ENCODE measurements at regions not wholly inside any gene's neighbourhood (a gene's known extent, or its start where the extent isn't known, plus 50 kb on each side); places are given as distances from the start of the nearest gene placed in this dataset.

DNA sequence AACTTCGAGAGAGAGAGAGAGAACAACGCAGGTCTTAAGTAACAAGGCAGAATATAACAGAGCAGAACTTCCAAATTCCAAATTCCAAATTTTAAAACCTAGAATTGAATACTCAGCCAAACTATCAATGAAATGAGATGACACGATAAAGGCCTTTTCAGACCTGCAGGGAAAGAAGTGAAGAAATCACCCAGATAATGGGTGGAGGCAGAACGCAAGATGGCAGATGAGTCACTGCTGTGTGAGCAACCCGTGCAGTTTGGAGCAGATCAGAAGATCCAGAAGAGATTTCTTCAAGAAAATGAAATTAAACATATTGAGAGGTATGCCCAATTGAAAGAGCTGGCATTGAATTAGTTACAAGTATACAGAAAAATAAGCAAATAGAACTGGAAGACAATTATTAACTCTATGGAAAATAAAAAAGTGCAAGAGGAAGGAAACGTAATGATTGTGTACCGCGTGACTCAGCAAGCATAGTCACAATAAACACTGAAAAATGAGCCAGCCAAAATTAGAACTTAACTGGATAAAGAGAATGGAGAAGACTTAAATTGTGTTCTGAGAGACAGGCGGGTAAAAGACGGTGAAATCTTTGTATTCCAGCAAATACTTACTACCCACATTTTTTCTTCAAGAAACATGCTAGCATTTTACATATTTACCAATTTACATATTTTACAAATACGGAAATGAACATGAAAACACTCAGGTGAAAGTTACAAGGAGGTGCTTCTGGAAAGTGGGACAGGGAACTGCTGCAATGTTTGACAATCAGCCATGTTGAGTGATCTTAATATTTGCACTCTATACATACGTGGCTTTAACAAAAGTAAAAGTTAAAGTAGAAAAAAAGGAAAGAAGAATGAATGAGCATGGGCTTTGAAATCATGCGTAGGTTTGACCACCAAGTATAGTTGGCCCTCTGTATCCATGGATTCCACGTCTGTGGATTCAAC lies 87.9 kb upstream of the CDYL start:
- Mint-ChIP-seq H3K27ac (no peak overlapping the region), H3K4me1 (no peaks in the 10 kb centered on the region), H3K36me3 (no peaks in the 10 kb centered on the region), H3K4me3 (no peak overlapping the region), H3K9me3 (peaks cover under 1% of the 10 kb centered on the region), H3K27me3 (peaks cover 8% of the 10 kb centered on the region)

DNA sequence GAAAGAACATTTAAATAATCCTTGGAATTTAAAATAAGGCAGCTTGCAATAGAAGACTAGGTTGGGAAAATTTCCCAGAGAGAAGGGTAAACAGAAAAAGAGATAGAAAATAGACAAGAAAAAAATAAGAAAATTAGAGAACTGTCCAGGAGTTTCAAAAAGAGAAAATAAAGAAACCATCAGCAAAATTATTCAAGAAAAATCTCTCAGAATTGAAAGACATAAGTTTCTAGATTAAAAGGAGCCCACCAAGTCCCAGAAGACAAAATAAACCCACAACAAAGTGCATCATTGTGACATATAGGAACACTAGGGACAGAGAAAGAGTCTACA lies 88.6 kb upstream of the CDYL start:
- no peak overlapping the region for H3K4me3 Mint-ChIP-seq
- no peak overlapping the region for H3K27ac Mint-ChIP-seq
- H3K36me3 Mint-ChIP-seq, result no peaks in the 10 kb centered on the region
- H3K27me3 Mint-ChIP-seq, result peaks cover 7% of the 10 kb centered on the region
- H3K9me3 Mint-ChIP-seq, result no peaks in the 10 kb centered on the region
- H3K4me1 Mint-ChIP-seq, result no peaks in the 10 kb centered on the region

DNA sequence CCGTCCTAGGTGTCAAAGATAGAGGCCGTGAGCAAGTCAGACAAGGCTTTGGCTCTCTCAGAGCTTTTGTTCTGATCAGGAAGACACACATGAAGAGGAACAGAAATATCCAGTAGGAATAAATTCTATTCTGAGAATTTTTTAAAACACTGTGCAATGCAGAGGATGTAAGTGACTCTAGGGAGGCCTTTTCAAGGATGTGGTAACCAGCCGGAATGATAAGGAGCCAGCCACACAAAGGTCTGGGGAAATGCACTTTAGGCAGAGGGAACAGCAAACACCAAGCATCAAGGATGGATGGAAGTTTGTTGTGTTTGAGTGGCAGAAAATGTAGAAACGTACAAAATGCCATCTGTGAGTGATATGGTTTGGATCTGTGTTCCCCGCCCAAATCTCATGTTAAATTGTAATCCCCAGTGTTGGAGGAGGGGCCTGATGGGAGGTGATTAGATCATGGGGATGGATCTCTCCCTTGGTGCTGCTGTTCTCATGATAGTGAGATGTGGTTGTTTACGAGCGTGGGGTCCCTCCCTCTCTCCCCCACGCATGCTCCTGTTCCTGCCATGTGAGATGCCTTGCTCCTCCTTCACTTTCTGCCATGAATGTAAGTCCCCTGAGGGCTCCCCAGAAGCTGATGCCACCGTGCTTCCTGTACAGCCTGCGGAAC lies 93.6 kb upstream of the CDYL start:
- Mint-ChIP-seq H3K4me3 (no peak overlapping the region), H3K36me3 (no peaks in the 10 kb centered on the region), H3K27me3 (peaks cover 4% of the 10 kb centered on the region), H3K9me3 (no peaks in the 10 kb centered on the region), H3K4me1 (no peaks in the 10 kb centered on the region), H3K27ac (no peak overlapping the region)

DNA sequence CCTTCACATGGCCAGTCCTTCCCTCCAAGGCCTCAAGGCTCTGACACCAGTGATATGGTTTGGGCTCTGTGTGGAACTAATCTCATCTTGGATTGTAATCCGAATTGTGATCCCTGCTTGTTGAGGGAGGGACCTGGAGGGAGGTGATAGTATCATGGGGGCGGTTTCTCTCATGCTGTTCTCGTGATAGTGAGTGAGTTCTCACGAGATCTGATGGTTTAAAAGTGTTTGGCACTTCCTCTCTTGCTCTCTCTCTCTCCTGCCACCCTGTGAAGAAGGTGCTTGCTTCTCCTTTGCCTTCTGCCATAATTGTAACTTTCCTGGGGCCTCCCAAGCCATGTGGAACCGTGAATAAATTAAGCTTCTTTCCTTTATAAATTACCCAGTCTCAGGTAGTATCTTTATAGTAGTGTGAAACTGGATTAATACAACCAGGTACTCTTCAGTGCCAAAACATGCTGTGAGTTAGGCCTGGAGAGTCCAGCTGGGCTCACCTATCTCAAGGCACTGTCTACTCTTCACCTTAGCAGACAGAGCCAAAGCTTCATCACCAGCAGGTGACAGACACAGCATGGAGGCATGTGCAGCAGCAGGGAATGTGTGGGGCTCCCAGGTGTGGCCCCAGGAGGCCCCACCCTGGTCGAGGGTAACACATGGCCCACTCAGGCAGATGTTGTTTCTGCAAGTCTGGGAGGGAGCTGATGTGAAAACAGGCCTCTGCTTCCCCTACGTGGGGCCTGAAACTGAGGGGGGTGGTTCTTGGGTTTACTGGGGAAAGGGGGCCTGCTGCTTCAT lies 97.5 kb upstream of the CDYL start:
- Mint-ChIP-seq H3K27me3 (peaks cover 4% of the 10 kb centered on the region), H3K36me3 (no peaks in the 10 kb centered on the region)

DNA sequence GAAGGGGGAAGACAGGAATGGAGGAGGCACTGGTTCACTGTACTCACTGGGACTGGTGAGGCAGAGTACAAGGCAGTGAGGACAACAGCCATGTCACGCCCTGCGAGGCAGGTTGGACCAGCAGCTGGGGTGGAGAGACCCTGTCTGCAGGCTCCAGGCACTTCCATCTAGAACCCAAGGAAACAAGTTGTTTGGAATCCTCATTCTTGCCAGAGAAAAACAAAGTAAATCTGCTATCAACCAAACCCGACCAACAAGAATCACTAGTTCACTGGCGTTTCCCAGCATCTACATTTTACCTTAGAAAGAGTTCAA lies 98.5 kb upstream of the CDYL start:
- Mint-ChIP-seq H3K36me3 (no peaks in the 10 kb centered on the region), H3K27ac (no peak overlapping the region), H3K4me3 (no peak overlapping the region), H3K4me1 (no peaks in the 10 kb centered on the region), H3K27me3 (peaks cover 2% of the 10 kb centered on the region), H3K9me3 (no peaks in the 10 kb centered on the region)

More for the DNA sequence above, 97.5 kb upstream of the CDYL start:
- no peak overlapping the region for H3K27ac Mint-ChIP-seq
- no peak overlapping the region for H3K4me3 Mint-ChIP-seq
- no peaks in the 10 kb centered on the region for H3K9me3 Mint-ChIP-seq
- no peaks in the 10 kb centered on the region for H3K4me1 Mint-ChIP-seq

DNA sequence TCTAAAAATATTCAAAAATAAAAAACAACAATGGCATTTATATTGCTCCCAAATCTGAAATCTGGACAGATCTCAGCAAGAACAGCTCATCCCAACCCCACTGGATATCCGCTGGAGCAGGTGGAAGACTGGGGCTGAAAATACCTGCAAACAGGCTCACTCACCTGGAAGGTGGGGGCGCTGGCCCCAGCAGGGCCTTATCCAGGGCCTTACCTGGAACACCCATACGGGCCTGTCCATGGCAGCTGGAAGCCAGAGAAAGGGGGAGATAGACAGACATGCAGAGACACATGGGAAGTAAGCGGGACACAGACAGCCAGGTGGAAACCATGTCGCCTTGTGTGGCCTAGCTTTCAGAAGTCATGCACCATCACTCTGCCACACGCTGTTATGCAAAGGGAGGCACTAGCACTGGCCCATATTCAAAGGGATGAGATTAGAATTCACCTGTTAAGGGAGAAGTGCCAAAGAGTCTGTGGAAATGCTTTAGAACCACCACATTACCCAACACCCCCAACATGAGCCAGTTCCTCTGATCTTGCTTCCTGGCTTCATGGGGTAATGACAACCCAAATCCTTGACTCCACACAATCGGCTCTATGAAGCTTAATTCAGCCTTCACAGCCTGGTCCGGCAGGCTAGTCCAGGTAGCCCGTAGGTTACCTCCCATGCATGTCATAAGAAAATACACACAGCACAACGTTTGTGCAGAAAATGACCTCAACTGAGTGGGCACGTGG lies 99.0 kb upstream of the CDYL start:
- no peak overlapping the region for H3K27ac Mint-ChIP-seq
- H3K4me1 Mint-ChIP-seq, result no peaks in the 10 kb centered on the region
- H3K36me3 Mint-ChIP-seq, result no peaks in the 10 kb centered on the region
- H3K9me3 Mint-ChIP-seq, result no peaks in the 10 kb centered on the region
- H3K27me3 Mint-ChIP-seq, result peaks cover 2% of the 10 kb centered on the region
- H3K4me3 Mint-ChIP-seq, result no peak overlapping the region

DNA sequence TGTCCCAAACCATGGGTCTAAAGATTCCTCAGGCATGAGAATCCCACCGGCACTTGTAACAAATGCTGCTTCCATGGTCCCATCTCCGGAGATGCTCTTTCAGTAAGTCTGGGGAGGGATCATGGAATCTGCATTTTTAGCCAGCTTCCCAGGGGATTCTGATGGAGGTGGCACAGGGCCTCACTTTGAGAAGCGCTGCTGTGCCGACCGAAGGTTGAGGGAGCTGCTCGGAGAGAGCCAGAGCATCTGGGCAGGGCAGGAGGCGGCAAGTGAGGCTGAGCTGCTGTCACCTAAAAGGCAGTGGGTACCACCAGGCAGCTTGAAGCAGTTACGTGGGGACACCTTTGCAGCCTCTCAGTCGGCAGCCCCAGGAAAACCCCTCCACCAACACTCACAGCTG lies 100.2 kb upstream of the CDYL start:
- Mint-ChIP-seq H3K9me3 (no peaks in the 10 kb centered on the region), H3K27me3 (no peaks in the 10 kb centered on the region), H3K4me3 (no peak overlapping the region), H3K27ac (no peak overlapping the region), H3K4me1 (no peaks in the 10 kb centered on the region), H3K36me3 (no peaks in the 10 kb centered on the region)

DNA sequence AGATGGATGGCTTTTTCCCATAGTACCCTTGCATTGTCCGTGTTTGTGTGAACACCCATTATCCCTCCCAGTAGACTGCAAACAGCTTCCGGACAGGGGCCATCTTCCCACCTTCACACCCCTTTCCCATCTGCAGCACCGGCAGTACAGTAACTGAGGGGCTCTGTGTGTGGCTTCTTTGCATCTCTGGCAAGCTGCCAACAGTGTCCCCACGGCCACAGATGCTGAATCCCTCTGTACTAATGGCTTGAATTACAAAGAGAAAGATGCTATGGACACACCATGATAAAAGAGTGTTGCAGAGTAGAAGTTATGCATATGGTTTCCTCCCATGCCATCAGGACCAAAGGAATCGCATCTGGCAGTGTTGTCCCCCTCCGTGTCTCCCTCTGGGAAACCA lies 101.1 kb upstream of the CDYL start:
- H3K4me3 Mint-ChIP-seq, result no peak overlapping the region
- H3K9me3 Mint-ChIP-seq, result no peaks in the 10 kb centered on the region
- H3K36me3 Mint-ChIP-seq, result no peaks in the 10 kb centered on the region
- no peak overlapping the region for H3K27ac Mint-ChIP-seq
- no peaks in the 10 kb centered on the region for H3K4me1 Mint-ChIP-seq
- no peaks in the 10 kb centered on the region for H3K27me3 Mint-ChIP-seq

DNA sequence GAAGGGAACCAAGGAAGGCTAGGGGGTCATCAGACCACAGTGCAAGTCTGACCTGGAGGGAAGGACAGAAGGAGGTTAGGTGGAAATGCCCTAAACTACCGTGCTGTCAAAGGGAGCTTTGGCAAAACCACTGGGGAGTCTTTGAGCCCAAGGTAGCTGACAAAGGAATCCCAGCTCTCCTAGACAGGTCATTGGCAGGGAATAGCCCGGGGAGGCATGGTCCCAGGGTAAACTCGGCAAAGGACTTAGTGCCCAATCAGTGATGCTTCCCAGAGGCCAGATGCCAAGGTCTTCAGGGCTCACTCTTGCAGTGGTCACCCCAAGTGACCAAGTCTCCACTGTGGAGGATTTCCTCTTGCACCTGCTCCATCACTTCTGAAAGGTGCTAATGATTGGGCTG lies 102.3 kb upstream of the CDYL start:
- Mint-ChIP-seq H3K9me3 (no peaks in the 10 kb centered on the region), H3K27me3 (no peaks in the 10 kb centered on the region), H3K4me3 (no peak overlapping the region), H3K36me3 (no peaks in the 10 kb centered on the region), H3K4me1 (no peaks in the 10 kb centered on the region), H3K27ac (no peak overlapping the region)

DNA sequence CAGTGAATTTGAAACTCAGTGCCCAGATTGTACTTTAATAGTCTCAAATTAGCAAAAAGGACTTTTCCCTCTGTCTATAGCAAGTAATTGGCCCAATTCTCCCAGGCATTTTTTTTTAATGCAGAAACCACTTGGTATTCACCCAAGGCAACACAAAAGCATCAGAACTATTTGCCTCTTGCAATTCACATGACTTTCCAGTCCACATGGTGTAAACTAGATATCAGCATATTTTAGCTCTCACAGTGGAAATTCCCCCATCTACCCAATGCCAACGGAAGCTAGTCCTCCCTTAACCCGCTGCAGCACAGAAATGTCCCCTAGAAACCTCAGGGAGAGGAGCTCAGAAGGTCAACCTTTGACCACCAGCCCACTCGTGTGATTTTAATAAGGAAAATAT lies 103.4 kb upstream of the CDYL start:
- Mint-ChIP-seq H3K36me3 (no peaks in the 10 kb centered on the region), H3K27ac (no peak overlapping the region), H3K9me3 (no peaks in the 10 kb centered on the region), H3K27me3 (no peaks in the 10 kb centered on the region), H3K4me1 (no peaks in the 10 kb centered on the region), H3K4me3 (no peak overlapping the region)

DNA sequence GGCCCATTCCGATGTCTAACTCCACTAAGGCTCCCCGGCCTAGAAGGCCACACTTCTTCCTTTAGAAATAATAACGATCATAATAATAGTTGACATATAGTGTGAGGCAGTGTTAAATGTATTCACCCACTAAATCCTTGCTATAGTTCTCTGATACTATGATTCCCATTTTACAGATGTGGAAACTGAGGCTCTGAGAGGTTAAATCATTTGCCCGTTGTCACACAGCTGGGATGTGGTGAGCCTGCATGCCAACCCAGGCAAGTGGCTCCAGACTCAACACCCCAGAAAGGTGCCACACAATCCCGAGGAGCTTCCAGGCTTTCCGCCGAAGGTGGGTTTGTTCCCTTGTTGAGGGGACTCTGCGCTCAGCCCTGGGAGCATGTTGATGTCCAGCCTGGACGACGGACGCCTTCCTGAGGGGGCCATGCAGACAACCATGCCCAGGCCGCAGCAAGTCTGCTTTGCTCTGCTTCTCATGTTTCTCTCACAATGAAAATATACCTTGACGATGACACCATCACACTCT lies 104.6 kb upstream of the CDYL start:
- Mint-ChIP-seq H3K9me3 (no peaks in the 10 kb centered on the region), H3K27me3 (no peaks in the 10 kb centered on the region), H3K36me3 (no peaks in the 10 kb centered on the region), H3K4me3 (no peak overlapping the region), H3K27ac (no peak overlapping the region), H3K4me1 (no peaks in the 10 kb centered on the region)

DNA sequence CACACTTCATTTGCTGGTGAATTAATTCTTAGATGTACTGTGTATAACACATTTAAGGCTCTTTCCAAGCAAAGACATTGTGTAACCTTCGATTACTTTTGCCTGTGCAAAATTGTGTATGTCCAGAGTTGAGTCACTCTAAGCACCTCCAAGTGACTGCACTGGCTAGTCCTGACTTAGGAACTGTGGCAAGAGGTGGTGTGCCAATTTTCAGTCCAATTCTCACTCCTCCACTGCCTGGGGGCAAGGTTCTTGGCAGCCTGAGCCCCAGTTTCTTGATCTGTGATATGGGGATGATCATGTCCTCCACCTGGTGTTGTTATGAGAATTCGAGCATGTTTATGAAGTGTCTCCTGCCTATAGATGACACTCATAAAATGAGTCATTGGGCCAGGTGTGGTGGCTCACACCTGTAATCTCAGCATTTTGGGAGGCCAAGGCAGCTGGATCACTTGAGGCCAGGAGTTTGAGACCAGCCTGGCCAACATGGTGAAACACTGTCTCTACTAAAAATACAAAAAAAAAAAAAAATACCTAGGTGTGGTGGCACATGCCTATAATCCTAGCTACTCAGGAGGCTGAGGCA lies 105.3 kb upstream of the CDYL start:
- no peaks in the 10 kb centered on the region for H3K9me3 Mint-ChIP-seq
- no peaks in the 10 kb centered on the region for H3K4me1 Mint-ChIP-seq
- no peak overlapping the region for H3K4me3 Mint-ChIP-seq
- no peak overlapping the region for H3K27ac Mint-ChIP-seq
- H3K27me3 Mint-ChIP-seq, result no peaks in the 10 kb centered on the region
- H3K36me3 Mint-ChIP-seq, result no peaks in the 10 kb centered on the region

DNA sequence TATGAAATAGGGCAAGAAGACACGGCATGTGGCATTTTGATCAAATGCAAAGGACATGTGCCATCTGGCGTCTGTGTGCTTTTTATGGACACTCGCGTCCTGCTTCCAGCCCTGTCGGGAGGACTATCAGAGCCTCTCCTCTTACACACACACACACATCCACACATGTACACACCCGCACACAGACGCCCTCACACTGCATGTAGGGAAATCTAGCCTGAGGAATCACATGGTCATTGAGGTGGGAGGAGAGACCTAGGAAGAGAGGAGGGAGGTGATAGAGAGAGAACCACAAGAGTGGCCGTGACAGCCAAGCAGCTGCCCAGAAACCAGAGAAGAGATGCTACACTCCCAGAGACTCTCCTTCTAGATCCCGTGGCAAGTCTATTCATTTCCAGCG lies 105.9 kb upstream of the CDYL start:
- Mint-ChIP-seq H3K27me3 (no peaks in the 10 kb centered on the region), H3K9me3 (no peaks in the 10 kb centered on the region), H3K4me1 (no peaks in the 10 kb centered on the region), H3K36me3 (no peaks in the 10 kb centered on the region), H3K27ac (no peak overlapping the region), H3K4me3 (no peak overlapping the region)

DNA sequence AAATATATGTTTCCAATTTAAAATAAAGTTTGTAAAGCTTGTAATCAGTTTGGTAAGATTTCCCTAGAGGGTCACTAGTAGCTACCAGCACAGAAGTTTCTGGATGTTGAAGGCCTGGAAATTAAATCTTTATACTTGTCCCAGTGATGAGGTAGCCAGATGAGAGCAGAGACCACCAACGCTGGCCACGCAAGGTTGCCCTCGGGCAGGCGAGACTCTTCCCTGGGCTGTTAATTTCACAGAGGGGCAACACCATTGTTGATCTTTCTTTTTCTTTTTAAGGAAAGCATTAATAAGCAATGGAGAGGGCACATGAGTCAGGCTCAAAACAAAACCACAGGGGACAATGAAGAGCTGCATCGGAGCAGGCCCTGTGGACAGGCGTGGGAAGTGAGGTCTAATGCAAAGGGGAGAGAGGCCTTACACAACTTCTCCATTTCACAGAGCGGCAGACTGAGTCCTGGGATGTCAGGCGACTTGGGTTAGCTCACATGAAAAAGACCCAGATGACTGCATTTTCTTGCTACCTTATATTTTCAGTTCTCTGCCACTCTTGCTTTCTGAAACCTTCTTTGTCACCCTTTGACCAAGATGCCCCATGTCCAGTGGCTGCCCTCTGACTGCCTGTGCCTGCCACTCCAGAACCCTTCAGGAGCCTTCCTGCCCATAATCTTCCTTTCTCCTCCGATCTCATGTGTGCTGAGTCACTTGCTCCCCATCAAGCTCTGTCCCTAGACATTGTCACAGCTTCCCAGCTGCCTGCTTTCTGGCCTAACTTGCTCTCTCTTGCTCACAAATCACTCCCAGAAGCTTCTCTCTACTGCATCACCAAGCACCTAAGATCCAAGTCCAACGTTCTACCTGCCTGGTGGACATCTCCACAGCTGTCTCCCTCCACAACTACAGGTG lies 107.7 kb upstream of the CDYL start:
- no peaks in the 10 kb centered on the region for H3K36me3 Mint-ChIP-seq
- H3K4me3 Mint-ChIP-seq, result no peak overlapping the region
- no peak overlapping the region for H3K27ac Mint-ChIP-seq
- no peaks in the 10 kb centered on the region for H3K9me3 Mint-ChIP-seq
- H3K27me3 Mint-ChIP-seq, result no peaks in the 10 kb centered on the region
- no peaks in the 10 kb centered on the region for H3K4me1 Mint-ChIP-seq
